ENCODE measurements at regions not wholly inside any gene's neighbourhood (a gene's known extent, or its start where the extent isn't known, plus 50 kb on each side); places are given as distances from the start of the nearest gene placed in this dataset.

- no peak overlapping the region for H3K4me2 ChIP-seq (ENCODE audit: low read depth, low read length)
- TF ChIP-seq EZH2 (optimal IDR thresholded peaks at IDR 0.05; ENCODE audit: low read depth, low read length) (no peak), EZH2phosphoT487 (IDR thresholded peaks at IDR 0.05; ENCODE audit: low read length) (no peak), CTCF (IDR thresholded peaks at IDR 0.05; ENCODE audit: low read length) (no peak)
Measured at GRCh38 chr1:72650843-72651435, 368.6 kb upstream of the NEGR1 start.

GRCh38 chr1:72649991-72650390 is 367.7 kb upstream of the NEGR1 start:
- no peak overlapping the region for H3K4me3 ChIP-seq (ENCODE audit: low read length)
- no peaks in the 10 kb centered on the region for H3K9me2 ChIP-seq (replicated peaks; ENCODE audit: insufficient read depth, low read length)
- no peak overlapping the region for H3K9ac ChIP-seq (ENCODE audit: low read length)
- H2AFZ ChIP-seq (ENCODE audit: low read length): no peak overlapping the region
- no peaks in the 10 kb centered on the region for H3K4me1 ChIP-seq (ENCODE audit: low read length)
- no peak overlapping the region for H3K4me2 ChIP-seq (ENCODE audit: low read depth, low read length)
- no peak for DNase-seq
- no peaks in the 10 kb centered on the region for H3F3A ChIP-seq (ENCODE audit: insufficient read depth, low read length)
- H3K79me2 ChIP-seq (ENCODE audit: low read length): no peaks in the 10 kb centered on the region
- H3K27ac ChIP-seq (ENCODE audit: low read length): no peak overlapping the region
- H3K9me3 ChIP-seq (replicated peaks; ENCODE audit: insufficient read depth, low read length): no peaks in the 10 kb centered on the region
- H3K36me3 ChIP-seq (replicated peaks; ENCODE audit: insufficient read depth, low read length): no peaks in the 10 kb centered on the region
- no peaks in the 10 kb centered on the region for H4K20me1 ChIP-seq (ENCODE audit: insufficient read depth, low read length)
- TF ChIP-seq CTCF (IDR thresholded peaks at IDR 0.05; ENCODE audit: low read length): no peak
- no peak for TF ChIP-seq EZH2 (optimal IDR thresholded peaks at IDR 0.05; ENCODE audit: low read depth, low read length)
- TF ChIP-seq EZH2phosphoT487 (IDR thresholded peaks at IDR 0.05; ENCODE audit: low read length): no peak
- no peaks in the 10 kb centered on the region for H3K27me3 ChIP-seq (replicated peaks; ENCODE audit: insufficient read depth, low read length)

More at GRCh38 chr1:72650843-72651435, 368.6 kb upstream of the NEGR1 start:
- Histone ChIP-seq H3K9me3 (replicated peaks; ENCODE audit: insufficient read depth, low read length) (no peaks in the 10 kb centered on the region), H3K9me2 (replicated peaks; ENCODE audit: insufficient read depth, low read length) (no peaks in the 10 kb centered on the region), H2AFZ (ENCODE audit: low read length) (no peak overlapping the region), H3K4me3 (ENCODE audit: low read length) (no peak overlapping the region), H3K36me3 (replicated peaks; ENCODE audit: insufficient read depth, low read length) (no peaks in the 10 kb centered on the region), H3F3A (ENCODE audit: insufficient read depth, low read length) (no peaks in the 10 kb centered on the region), H3K79me2 (ENCODE audit: low read length) (no peaks in the 10 kb centered on the region), H3K27me3 (replicated peaks; ENCODE audit: insufficient read depth, low read length) (no peaks in the 10 kb centered on the region), H3K27ac (ENCODE audit: low read length) (no peak overlapping the region), H3K4me1 (ENCODE audit: low read length) (no peaks in the 10 kb centered on the region), H4K20me1 (ENCODE audit: insufficient read depth, low read length) (no peaks in the 10 kb centered on the region), H3K9ac (ENCODE audit: low read length) (no peak overlapping the region)
- DNase-seq: no peak

- H3K4me1 ChIP-seq (ENCODE audit: low read length): no peaks in the 10 kb centered on the region
- H3F3A ChIP-seq (ENCODE audit: insufficient read depth, low read length): no peaks in the 10 kb centered on the region
- H3K27me3 ChIP-seq (replicated peaks; ENCODE audit: insufficient read depth, low read length): no peaks in the 10 kb centered on the region
- H3K9me2 ChIP-seq (replicated peaks; ENCODE audit: insufficient read depth, low read length): no peaks in the 10 kb centered on the region
- H2AFZ ChIP-seq (ENCODE audit: low read length): no peak overlapping the region
- no peaks in the 10 kb centered on the region for H4K20me1 ChIP-seq (ENCODE audit: insufficient read depth, low read length)
- H3K4me2 ChIP-seq (ENCODE audit: low read depth, low read length): no peak overlapping the region
- DNase-seq: no peak
- TF ChIP-seq EZH2phosphoT487 (IDR thresholded peaks at IDR 0.05; ENCODE audit: low read length) (no peak), CTCF (IDR thresholded peaks at IDR 0.05; ENCODE audit: low read length) (no peak), EZH2 (optimal IDR thresholded peaks at IDR 0.05; ENCODE audit: low read depth, low read length) (no peak)
- no peak overlapping the region for H3K27ac ChIP-seq (ENCODE audit: low read length)
- no peak overlapping the region for H3K4me3 ChIP-seq (ENCODE audit: low read length)
- no peaks in the 10 kb centered on the region for H3K36me3 ChIP-seq (replicated peaks; ENCODE audit: insufficient read depth, low read length)
- no peak overlapping the region for H3K9ac ChIP-seq (ENCODE audit: low read length)
- H3K79me2 ChIP-seq (ENCODE audit: low read length): no peaks in the 10 kb centered on the region
- no peaks in the 10 kb centered on the region for H3K9me3 ChIP-seq (replicated peaks; ENCODE audit: insufficient read depth, low read length)
Measured at GRCh38 chr1:72649211-72649888, 367.0 kb upstream of the NEGR1 start.
